ENCODE measurements at regions not wholly inside any gene's neighbourhood (a gene's known extent, or its start where the extent isn't known, plus 50 kb on each side); places are given as distances from the start of the nearest gene placed in this dataset.
"Not testable (repeated sequence)": the region's sequence is repeated elsewhere in the genome, so short reads cannot be mapped to it uniquely, and the experiment has no call there.

DNA sequence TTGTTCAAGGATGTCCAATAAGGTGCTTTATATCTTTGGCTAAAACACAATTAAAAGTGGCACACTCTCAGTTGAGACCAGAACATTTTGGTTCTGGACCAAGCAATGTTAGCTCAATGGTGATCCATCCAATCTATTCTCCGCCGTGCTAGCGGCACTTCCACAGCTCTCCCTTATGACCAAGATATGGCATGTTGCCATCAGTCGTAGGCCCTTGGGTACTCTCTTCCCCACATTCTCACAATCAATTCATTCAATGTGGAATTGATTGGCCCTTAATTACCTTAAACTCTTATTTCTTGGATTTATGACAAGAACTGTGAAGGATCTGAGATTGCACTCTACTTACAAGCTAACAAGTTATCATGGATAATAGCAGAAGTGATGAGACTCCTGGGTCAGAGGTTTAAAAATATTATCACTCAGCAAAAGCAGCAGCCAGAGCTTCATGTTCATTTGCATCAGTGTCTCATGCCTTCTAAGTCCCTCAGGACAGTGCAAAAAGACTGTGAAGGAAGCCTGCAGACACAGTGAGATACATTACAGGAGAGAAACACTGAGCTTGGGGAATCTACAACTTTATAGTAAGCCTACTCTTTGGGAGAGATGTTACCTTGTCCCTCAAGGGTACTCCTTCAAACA is 80.0 kb upstream of the ARG1 start:
- DNase-seq (ENCODE audit: low spot score), result no peak
- TF ChIP-seq, protein P1, sequence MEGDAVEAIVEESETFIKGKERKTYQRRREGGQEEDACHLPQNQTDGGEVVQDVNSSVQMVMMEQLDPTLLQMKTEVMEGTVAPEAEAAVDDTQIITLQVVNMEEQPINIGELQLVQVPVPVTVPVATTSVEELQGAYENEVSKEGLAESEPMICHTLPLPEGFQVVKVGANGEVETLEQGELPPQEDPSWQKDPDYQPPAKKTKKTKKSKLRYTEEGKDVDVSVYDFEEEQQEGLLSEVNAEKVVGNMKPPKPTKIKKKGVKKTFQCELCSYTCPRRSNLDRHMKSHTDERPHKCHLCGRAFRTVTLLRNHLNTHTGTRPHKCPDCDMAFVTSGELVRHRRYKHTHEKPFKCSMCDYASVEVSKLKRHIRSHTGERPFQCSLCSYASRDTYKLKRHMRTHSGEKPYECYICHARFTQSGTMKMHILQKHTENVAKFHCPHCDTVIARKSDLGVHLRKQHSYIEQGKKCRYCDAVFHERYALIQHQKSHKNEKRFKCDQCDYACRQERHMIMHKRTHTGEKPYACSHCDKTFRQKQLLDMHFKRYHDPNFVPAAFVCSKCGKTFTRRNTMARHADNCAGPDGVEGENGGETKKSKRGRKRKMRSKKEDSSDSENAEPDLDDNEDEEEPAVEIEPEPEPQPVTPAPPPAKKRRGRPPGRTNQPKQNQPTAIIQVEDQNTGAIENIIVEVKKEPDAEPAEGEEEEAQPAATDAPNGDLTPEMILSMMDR (IDR thresholded peaks at IDR 0.05; ENCODE audit: extremely low read depth, insufficient read depth, missing control alignments), result no peak
- in situ Hi-C loops (cut with MboI; ENCODE audit: low pct_unique_long_range_greater_than_20kb, low sequenced_read_pairs, unreplicated experiment), result no loop called here

DNA sequence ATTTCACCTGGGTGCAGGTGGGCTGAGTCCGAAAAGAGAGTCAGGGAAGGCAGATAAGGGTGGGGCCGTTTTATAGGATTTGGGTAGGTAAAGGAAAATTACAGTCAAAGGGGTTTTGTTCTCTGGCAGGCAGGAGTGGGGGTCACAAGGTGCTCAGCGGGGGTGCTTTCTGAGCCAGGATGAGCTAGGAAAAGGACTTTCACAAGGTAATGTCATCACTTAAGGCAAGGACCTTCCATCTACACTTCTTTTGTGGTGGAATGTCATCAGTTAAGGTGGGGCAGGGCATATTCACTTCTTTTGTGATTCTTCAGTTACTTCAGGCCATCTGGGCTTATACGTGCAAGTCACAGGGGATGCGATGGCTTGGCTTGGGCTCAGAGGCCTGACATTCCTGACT is 68.6 kb upstream of the ARG1 start:
- DNase-seq (ENCODE audit: low spot score); in situ Hi-C loops (cut with MboI; ENCODE audit: low pct_unique_long_range_greater_than_20kb, low sequenced_read_pairs, unreplicated experiment): not testable (repeated sequence)

DNA sequence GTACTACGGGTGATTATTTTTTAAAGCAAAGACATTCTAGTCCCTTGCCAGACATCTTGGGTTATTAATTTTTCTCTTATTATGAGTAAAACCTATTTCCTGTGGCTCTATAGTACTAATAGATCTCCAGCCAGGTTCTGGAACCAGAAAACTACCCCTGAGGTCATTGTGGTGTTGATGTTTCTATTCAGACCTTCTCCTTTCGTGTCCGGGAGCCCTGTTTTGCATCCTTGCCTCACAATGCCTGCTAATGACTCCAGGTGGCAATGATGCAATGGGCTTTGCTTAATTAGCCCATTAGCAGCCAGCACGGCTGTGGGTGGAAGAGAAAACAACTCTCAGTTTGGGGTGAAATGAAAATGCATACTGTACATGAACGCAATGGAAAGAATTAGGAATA is 62.9 kb upstream of the ARG1 start:
- DNase-seq (ENCODE audit: low spot score), result no peak
- in situ Hi-C loops (cut with MboI; ENCODE audit: low pct_unique_long_range_greater_than_20kb, low sequenced_read_pairs, unreplicated experiment), result no loop called here
- TF ChIP-seq, protein P1 (IDR thresholded peaks at IDR 0.05; ENCODE audit: extremely low read depth, insufficient read depth, missing control alignments), result no peak

DNA sequence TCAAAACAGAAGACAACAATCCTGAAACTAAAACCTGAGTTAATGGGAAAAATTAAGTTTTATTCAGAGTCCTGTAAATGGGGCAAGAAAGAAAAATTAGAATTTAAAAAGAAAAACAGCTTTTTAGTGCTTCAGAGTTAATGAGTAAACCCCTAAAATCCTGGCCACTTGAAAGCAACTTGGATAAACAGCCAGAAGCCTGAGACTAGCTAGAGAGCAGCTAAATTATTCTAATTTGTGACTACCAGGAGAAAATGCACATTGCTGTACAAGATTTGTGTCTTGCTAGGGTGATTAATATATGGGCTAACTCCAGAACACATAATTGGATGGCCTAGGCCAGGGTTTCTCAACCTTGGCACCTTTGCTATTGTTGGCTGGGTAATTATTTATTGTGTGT is 62.4 kb upstream of the ARG1 start:
- in situ Hi-C loops (cut with MboI; ENCODE audit: low pct_unique_long_range_greater_than_20kb, low sequenced_read_pairs, unreplicated experiment), result no loop called here
- no peak for DNase-seq (ENCODE audit: low spot score)
- TF ChIP-seq, protein P1 (IDR thresholded peaks at IDR 0.05; ENCODE audit: extremely low read depth, insufficient read depth, missing control alignments), result no peak

DNA sequence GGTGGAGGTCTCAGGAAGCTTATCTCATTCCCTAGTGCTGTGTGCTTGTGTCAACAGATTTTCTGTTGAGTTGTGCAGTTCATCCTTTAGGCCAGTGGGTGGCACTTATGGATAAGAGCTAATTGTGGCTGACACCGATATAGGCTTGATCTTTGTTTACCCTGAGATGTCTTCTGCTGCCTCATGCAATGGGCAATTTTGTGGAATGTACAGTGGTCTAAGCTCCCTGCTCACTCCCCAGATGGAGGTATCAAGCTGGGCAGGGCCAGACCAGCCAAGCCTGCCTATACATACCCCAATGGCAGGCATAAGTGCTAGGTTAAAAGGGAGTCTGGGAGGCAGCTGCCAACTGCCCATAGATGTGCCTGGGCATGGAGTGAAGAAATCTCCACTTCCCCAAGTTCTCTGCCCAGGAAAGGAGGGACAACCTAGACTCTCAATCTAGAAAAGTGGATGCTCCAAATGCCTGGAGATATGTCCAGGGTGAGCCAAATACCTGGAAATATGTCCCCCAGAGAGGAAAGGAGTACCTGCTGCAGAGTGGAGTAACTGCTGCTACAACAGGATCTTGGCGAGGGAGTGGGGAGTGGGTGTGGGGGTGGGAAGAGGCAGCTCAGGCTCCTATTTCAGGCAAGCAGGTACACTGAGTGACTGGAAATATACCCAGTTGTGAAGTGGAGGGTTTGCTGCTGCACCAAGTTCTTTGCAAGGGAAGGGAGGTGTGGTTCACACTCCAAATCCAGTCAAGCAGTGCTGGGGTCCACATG is 53.2 kb upstream of the ARG1 start:
- TF ChIP-seq, protein P1 (IDR thresholded peaks at IDR 0.05; ENCODE audit: extremely low read depth, insufficient read depth, missing control alignments), result peak; percentile 75
- in situ Hi-C loops (cut with MboI; ENCODE audit: low pct_unique_long_range_greater_than_20kb, low sequenced_read_pairs, unreplicated experiment), result no loop called here
- peak; percentile 27 for DNase-seq (ENCODE audit: low spot score)
